Stimulated activated naive CD4-positive, alpha-beta T cell (primary cell): ENCODE measurements at regions not wholly inside any gene's neighbourhood (a gene's known extent, or its start where the extent isn't known, plus 50 kb on each side); places are given as distances from the start of the nearest gene placed in this dataset.

Experiments
- DNase-seq, 6 experiments: peaks; one replicate each; lab custom pipeline; 2025; lab: John Stamatoyannopoulos, UW

- no peak for DNase-seq
These were observed 423.4 kb downstream of the NUF2 start for GRCh38 chr1:163745204-163745603.

DNA sequence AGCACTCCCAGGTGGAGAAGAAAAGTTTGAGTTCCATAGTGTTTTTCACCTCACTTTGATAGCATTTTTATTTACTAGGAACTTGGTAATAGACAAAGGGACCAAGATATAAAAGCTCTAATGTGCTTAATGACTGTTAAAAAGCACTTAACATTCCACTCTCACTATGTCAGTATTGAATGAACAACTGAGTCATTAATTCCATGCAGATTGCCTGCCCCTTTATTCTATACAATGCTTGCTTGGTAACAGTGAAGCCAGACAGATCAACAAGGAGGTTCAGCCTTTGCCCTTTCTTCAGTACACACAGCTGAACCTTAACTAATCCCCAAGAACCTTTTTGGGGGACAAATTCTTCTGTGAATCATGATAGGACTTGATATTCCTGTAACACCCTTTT is 425.5 kb downstream of the NUF2 start:
- DNase-seq: no peak

DNA sequence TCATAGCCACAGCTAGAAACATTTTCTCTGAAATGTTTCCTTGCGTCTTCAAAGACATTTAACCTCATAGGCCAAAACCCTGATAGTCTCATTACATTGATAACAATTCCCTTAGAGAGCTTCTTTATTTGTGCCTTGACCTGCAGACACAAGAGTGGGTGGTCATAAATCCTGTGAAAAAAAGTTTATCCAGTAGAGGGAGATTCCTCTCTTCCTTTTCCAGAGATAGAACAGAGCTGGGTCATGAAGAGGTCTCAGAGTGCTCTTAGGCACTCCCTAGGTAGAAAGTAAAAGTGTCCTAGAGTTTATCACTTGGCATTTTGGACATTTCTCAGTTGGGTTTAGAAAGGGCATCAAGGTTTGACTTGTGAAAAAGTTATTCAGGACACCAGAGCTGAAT is 426.1 kb downstream of the NUF2 start:
- no peak for DNase-seq

- no peak for DNase-seq
These were observed 437.4 kb downstream of the NUF2 start for GRCh38 chr1:163758977-163759670.

DNA sequence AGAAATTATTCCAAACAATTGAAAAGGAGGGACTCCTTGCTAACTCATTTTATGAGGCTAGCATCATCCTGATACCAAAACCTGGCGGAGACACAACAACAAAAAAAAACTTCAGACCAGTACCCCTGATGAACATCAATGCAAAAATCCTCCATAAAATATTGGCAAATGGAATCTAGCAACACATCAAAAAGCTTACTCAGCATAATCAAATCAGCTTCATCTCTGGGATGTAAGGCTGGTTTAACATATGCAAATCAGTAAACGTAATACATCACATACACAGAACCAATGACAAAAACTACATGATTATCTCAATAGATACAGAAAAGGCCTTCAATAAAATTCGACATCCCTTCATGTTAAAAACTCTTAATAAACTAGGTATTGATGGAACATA is 440.1 kb downstream of the NUF2 start:
- no peak for DNase-seq

DNA sequence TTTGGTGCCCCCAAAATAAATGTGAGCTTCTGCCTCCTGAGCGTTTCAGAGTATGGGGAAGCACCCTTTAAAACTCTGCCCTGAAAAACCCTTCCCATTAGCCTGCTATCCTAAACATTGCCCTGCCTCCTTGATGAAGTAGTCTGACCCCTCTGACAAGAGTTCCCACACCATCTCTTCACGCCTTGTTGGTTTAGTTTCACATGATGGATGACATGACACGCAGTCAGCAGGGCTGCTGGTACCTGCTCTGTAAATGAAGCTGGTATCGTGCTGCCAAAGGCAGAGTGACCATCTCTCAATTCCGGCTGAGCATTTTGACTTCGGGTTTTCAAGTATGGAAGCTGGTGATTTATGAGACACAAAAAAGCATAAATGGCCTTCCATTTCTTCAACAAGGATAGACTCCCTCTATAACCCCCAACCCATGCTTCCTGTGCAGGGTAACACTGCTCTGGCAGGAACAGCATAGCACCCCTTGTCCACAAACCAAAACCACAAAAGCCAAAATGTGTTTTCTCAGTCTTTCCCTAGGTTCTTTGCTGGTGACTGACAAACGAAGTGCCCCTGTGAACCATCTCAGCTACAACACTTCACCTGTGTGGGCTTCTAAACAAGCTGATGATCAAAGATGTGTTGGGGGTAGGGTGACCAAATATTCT is 444.6 kb downstream of the NUF2 start:
- DNase-seq: no peak

GRCh38 chr1:163768576-163768975 is 446.8 kb downstream of the NUF2 start:
- DNase-seq: no peak

GRCh38 chr1:163770265-163770664 is 448.5 kb downstream of the NUF2 start:
- DNase-seq: no peak

GRCh38 chr1:163771637-163772036 is 449.9 kb downstream of the NUF2 start:
- no peak for DNase-seq

- no peak for DNase-seq
These were observed 450.5 kb downstream of the NUF2 start for GRCh38 chr1:163772246-163772645.

DNA sequence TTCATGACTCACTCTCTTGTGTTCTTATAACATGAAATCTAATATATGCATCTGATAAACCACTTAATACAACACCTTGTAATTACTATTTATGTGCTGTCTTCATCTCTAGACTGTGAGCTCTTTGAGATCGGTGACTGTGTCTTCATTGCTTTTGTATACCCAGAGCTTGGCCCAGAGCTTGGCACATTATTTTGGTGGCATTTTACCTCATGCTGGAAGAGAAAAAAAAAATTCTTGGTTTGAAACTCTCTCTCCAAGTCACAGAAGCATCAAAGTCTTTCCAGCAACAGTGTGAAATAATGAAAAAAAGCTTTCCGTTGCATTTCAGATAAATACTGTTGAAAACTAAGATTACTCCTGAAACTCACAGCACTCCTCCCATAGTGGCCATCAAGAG is 451.6 kb downstream of the NUF2 start:
- DNase-seq: no peak

GRCh38 chr1:163774401-163774945 is 452.7 kb downstream of the NUF2 start:
- DNase-seq: no peak

DNA sequence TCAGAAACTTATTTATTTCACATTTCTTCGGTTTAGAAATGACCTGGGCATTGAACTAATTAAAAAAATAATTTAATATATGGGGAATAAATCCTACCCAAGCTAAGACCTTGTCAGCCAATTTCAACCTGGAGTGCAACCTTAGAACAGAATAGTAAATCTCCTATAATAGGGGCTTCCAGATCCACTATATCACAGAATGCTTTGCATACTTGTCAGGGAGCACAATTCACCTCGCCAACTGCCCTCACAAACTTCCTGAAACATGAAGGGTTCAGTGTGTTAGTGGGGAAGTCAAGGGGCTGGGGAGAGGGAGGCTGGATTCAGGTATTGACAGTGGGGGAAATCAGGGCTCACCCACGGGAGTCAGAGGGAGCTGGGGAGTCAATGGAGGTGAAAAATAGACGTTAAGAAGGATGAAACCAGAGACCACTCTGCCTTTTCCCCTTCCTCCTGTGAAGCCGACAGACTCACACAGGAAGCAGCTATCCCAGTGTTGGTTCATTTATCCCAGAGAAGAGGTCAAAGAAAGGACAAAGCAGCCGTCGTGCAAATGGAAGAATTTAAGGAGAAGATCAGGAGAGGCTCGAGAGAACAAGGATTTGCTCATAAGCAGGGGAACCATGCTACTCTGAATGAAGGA is 453.3 kb downstream of the NUF2 start:
- DNase-seq: no peak

DNA sequence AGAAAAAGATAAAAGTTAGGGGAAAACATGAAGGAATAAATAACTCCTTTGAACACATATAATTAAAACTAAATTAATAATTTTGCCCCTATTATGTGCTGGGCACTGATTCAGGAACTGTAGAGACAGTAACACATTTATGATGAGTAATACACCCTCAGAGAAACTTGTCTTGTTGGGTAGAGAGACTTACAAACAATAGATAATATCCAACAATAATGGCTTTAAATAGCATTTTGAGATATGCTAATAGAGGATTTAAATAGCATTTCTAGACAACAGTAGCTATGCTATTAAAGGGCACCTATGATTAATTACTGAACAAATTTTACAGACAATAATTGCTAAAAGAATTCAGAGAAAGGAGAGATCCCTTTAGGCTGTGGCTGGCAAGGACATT is 455.5 kb downstream of the NUF2 start:
- DNase-seq: no peak

DNA sequence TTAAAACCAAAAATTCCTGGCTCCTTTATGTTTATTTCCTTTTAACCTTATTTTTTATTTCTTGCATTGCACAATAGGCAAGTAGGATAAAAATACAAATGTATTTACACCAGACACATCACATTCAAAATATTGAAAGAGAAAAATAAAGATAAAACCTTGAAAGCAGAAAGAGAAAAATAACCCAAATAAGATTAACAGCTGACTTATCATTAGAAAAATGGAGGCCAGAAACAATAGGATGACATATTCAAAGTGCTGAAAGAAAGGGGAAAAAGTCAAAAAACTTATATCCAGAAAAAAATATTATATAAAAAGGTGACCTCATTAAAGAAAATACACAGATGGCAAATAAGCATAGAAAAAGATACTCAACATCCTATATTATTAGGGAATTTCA is 459.4 kb downstream of the NUF2 start:
- no peak for DNase-seq

DNA sequence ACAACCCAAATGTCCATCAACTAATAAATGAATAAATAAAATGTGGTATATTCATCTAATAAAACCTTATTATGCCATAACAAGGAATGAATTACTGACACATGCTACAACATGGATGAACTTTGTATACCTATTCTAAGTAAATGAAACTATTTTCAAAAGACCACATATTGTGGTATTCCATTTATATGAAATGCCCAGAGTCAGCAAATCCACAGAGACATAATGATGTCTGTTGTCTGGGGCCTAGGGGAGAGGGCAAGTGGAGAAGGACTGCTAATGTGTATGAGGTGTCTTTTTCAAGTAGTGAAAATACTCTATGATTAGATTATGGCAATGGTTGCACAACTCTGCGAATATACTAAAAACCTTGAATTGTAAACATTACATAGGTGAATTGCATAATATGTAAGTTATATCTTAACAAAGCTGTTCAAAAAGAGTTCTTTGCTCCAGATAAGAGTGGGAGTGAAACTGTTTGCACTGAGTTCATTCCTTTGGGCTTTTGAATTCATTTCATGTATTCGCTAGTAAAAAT is 464.2 kb downstream of the NUF2 start:
- no peak for DNase-seq

DNA sequence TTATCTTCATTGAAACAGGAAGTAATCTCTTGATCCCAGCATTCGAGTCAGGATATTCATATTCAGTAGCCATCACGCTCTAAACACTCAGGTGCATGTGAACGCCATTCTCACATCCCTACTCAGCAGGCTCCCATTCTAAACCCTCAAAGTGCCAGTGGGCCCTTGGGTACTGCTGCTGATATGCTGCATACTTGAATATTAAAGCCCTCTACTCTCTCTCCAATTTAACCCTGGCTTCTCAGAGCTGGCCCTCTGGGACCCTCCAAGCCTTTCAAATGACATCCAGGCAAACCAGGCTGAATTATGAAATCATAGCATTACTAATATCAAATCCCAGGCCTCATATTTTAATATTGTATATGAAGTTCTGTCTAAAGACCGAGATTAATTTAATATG is 468.2 kb downstream of the NUF2 start:
- no peak for DNase-seq

DNA sequence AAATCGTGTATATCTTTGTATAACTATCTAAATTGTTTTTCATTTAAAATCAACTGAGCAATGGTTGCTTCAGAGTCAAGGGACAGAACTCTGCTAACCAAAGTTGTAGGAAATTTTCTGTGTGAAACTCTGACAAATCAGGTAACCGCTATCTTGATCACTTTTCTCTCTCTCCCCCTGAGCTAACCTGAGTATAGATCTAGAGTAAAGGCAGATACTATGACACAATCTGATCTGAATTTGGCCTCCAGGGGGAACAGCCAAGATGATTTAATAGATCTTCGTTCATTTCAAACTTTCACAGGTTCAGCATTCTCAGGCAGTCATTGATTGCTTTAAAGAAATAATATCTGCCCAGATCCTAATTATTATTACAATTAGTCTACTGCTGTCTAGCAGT is 472.8 kb downstream of the NUF2 start:
- DNase-seq: no peak

GRCh38 chr1:163796394-163796821 is 474.7 kb downstream of the NUF2 start:
- DNase-seq: no peak

DNA sequence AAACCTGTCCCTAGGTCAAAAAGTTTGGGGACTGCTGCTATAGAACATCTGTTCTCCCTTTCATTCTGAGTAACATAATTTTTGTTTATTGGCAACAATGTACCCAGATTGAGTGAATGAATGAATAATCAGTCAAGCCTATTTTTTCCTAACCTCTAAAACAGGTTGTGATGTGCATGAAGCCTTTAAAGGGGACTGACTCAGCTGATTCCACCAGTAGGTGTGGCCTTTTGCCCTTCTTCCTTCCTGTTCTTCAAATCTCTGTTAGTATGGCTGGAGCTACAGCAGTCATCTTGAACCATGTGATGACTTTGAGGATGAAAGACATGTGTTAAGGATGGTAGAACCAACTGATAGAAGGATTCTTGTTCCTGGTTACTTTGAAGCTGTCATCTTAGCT is 476.1 kb downstream of the NUF2 start:
- no peak for DNase-seq

DNA sequence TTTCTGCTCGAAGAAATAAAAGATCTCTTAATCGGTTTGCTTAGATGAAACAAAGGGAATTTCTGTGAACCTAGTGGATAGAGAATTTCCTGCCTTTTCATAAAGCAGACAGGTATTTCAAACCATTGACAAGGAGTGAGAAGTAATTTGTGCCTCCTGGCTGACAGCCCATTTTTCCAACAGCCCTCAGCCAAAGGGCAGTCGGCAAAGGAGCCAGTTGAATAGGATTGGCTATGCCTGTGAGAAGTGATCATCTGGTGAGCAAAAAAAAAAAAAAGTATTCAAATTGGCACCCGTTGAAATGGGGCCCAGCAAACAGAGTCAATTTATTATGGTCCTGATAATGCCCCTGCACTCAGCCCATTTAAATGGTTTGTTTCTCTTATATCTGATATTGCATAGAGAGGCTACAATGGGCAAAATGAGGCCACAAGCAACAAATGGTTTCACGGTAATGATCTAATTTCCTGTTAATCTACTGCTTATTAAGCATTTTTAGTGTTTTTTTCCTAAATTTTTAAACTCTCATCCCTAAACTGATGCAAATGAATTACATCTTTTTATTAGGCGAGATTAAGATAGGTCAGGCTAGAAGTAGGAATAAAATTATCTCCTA is 477.5 kb downstream of the NUF2 start:
- DNase-seq: no peak

GRCh38 chr1:163807331-163808049 is 485.7 kb downstream of the NUF2 start:
- no peak for DNase-seq
